Superior temporal gyrus (tissue), 1 donor: ENCODE measurements at regions not wholly inside any gene's neighbourhood (a gene's known extent, or its start where the extent isn't known, plus 50 kb on each side); places are given as distances from the start of the nearest gene placed in this dataset.
A peak's percentile ranks its signal among the peaks of the same experiment; 100 is the strongest.

ENCODE experiments used
- DNase-seq: peaks from one replicate; pipeline ENCODE4 v3.0.0-alpha.2; 2016; ENCODE audit errors: extremely low spot score

GRCh38 chr6:154885214-154885613, 109.9 kb upstream of the TIAM2 start:
- DNase-seq: no peak

DNA sequence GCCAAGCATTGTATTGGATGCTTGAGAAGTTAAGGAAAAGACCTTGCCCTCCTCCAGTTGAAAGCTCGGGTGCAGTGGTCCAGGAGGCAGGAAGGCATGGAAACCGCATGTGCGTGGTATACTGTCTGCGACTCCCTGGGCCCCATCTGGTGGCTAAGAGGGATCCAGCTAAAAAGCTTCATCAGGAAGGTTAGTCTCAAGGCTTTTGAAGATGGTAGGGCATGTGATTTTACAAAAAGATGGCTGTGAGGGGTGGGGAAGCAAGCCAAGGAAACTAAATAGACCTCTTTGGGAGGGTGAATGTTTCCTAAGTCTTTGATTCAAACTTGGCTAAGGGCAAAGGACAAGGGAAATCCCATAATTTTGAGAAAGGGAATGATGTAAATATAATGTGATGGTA, 109.1 kb upstream of the TIAM2 start:
- DNase-seq: no peak

DNA sequence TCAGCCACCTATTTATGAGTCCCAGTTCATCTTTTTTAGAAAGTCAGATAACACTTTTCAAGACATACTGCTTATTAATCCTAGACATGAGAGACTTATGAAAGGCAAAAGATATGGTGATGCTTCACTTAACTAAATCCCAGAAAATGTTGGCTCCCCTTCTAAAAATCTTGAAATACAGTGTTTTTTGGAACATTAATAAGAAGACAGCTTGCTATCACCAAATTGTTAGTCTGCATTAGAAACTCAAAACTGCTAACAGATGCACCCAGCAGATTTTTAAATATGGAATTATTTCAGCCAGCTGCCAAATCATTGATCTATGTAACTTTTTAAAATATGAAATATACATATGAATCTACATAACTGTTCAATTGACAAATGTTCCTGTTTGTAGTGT, 108.6 kb upstream of the TIAM2 start:
- DNase-seq: no peak

DNA sequence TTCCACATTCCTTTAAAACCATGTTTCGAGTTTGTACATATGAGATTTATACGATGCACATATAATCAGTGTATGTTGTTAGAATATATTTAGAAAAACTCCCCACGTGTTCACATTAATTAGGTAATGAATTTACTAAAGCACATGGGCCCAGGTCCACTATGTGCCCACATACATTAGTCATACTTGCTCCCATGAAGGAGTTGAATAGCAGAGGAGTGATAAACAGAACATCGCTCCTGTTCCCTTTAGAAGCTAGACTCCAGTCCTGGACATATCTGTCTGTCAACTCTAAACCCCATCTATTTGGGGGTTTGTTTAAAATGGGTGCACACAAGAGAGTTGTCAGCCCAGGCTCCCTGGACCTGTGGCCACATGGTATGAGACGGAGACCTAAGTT, 108.1 kb upstream of the TIAM2 start:
- no peak for DNase-seq

GRCh38 chr6:154888421-154889295, 106.5 kb upstream of the TIAM2 start:
- DNase-seq: peak; percentile 55

DNA sequence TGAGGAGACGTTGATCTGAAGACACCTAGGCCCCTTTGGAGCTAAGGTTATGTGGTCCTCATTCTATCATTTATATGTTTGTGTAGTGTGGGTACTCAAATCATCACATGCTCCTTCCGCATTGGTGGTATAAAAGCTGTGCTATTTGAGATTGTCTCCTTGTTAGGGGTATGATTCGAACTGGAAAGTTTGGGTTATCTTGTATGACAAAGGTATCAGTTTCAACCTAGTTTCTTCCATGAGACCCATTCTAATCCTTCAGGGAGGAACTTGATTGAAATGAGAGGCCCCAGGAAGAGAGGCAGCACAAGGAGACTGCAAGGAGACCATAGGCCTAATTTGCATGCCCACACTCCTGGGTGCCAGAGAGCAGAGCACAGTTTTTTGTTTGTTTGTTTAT, 104.2 kb upstream of the TIAM2 start:
- DNase-seq: peak; percentile 4

DNA sequence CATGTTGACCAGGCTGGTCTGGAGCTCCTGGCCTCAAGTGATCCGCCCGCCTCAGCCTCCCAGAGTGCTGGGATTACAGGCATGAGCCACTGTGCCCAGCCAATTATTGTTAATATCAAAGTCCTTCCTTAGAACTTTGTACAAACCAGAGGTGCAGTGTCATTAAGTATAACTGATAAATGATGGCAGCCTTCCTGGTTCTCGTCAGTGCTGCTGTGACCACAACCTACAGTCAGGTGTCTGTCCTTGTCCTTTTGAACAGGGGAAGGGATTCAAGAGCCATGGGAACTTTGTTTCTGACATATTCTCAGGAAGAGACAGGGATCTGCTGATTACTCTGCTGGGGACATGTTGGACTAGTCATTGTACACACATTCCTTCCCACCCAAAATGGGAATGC, 103.2 kb upstream of the TIAM2 start:
- DNase-seq: no peak

- no peak for DNase-seq
Observed at GRCh38 chr6:154893917-154894316, 101.2 kb upstream of the TIAM2 start.

- peak; percentile 6 for DNase-seq
Observed at GRCh38 chr6:154894902-154895301, 100.2 kb upstream of the TIAM2 start.

GRCh38 chr6:154895841-154896240, 99.3 kb upstream of the TIAM2 start:
- no peak for DNase-seq

DNA sequence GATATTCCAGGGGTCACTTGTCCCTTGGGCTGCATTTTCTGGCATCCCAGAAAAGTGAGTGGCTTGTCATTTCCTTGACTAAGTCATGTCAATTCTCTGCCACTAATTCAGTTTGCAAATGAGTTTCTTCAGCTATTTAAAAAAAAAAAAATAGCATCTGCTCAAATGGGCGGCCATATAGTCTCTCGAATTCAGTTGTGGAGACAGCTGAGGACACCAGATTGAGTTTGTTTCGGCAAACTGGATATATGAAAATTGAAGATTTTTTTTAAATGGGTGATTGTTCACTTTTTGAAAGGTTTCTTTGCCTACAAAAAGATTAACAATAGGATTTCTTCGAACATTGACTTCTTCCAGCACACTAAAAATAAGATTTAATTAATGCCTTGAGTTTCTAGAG, 96.3 kb upstream of the TIAM2 start:
- DNase-seq: no peak

GRCh38 chr6:154899824-154900463, 95.2 kb upstream of the TIAM2 start:
- DNase-seq: no peak

DNA sequence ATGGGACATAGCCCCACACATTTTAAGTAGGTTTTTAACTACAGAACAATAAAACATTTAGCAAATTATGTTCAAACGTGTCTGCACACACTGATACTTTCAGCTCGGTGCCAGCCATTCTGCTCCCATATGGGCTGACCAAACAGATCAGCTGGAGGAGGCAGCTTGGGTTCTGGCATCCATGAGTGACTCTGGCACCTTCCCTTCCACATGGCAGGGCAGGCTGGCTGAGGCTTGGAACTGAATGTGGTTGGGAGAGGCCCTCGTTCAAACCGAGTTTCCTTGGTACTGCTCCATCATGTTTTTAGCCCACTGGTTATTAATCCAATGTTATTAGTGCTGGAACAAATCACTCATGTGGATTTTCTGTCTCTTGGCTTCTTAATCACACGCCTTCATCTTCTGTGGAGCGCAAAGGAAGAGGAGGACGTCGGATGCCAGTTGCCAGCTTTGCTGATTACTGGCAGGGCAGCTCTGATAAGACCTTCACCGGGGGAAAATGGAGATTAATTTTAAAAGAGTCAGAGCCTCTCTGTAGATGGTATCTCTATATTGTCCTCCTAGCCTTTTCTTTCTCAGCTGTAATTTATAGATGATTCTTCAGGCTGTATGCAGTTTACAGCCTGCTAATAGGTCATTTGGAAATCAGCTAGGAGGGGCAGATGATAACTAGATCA, 93.1 kb upstream of the TIAM2 start:
- no peak for DNase-seq

DNA sequence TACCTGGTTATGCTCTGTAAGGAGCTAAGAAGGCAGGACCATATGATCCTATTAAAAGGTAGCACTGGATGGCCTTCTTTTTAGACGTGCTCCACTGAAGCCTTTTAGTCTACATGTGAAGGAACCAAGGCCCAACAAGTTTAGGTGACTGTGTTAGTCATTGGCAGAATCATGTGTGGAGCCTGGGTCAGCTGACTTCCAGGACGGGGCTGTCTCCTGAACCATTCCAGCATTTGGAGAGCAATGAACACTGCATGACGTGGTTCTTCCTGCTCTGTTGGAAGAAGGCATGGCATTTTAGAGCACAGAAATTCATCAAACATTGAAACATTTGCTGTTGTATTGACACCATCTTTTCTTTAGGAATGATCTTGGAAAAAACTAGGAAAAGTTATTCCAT, 87.8 kb upstream of the TIAM2 start:
- no peak for DNase-seq

- DNase-seq: no peak
Observed at GRCh38 chr6:154908723-154909122, 86.4 kb upstream of the TIAM2 start.

DNA sequence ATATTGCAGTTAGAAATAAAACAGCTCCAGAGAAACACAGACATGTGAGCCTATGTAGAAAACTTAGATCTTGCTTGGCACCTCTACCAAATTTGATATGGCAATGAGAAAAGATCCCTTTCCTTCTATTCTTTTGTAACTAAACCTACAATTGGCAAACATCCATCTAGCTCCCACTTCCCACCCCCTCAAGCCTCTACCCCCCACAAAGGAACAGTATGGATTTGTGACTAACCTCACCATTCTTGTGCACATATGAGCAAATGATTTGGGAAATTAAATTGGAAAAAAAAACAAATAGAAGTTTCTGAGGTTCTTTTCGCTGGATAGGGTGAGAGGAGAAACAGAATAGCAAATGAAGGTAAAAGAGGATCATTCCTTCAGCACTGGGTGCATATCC, 85.8 kb upstream of the TIAM2 start:
- no peak for DNase-seq

DNA sequence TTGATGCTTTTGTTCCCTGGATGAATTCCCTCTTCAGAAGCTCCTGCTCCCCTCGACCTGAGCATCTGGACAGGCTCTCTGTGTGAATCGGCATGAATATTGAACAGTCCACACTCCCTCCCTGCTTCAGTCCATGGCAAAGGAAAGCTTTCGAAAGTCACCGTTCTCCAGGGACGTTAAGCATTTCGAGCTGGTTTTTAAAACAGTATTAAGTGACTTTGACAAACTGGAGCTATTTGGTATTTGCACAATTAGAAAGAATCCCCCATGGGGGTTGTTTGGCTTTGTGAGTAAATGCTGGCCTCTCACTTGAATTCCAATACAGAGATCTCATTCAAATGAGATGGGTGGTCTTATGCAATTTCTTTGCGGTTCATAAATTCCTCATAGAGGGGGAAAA, 85.3 kb upstream of the TIAM2 start:
- DNase-seq: no peak

DNA sequence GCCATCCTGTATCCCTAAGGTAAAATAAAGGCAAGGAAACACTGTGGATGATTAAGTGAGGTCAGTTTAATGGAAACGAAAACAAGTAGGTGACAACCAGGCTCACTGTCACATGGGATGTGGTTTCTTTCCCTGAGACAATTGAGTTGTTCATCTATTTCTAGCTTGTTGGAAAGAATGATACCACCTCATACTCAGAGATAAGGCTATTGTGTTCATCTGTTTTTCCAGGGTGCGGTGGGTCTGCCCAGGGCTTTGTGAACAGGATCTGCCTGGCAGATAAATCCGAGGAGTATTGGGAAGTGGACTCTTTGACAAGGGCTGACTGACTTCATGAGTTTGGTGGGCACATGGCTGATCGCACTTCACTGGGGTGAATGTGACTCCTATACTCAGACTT, 80.8 kb upstream of the TIAM2 start:
- no peak for DNase-seq

DNA sequence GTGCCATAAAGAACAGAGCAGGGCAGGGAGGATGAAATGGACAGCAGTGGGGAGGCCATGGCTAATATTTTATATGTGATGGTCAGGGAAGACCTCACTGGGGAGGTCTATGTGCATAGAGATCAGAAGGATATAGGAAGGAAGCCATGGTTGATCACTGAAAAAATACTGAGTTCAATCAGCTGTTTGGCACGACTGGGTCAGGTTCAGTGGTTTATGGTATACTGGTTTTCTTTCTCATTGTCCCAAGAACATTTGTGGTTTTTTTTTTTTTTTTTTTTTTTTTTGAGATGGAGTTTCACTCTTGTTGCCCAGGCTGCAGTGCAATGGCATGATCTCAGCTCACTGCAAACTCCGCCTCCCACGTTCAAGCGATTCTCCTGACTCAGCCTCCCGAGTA, 78.3 kb upstream of the TIAM2 start:
- DNase-seq: no peak

- no peak for DNase-seq
Observed at GRCh38 chr6:154917941-154918340, 77.2 kb upstream of the TIAM2 start.

- DNase-seq: no peak
Observed at GRCh38 chr6:154919806-154920205, 75.3 kb upstream of the TIAM2 start.

- no peak for DNase-seq
Observed at GRCh38 chr6:154920495-154921200, 74.5 kb upstream of the TIAM2 start.
